ENCODE measurements at regions not wholly inside any gene's neighbourhood (a gene's known extent, or its start where the extent isn't known, plus 50 kb on each side); places are given as distances from the start of the nearest gene placed in this dataset.

DNA sequence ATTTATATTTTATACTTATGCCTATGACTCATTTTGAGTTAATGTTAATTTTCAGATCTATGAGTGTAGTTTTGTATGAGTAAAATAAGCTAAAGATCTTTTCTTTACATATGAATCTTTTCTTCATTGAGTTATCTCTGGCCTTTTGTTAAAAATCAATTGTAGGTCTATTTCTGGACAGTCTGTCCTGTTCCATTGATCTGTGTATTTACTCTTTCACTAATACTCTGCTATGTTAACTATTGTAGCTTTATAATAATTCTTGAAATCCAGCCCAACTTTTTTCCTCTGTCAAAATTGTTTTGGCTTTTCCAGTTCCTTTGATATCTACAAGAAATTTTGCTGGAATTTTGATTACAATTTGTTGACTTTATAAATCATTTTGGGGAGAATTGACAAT lies 177.0 kb downstream of the RBM46 start:
- Histone ChIP-seq H3K4me2 (ENCODE audit: control insufficient read depth, extremely low read depth, insufficient read depth, low read depth, low read length) (no peak overlapping the region), H3K4me1 (ENCODE audit: control insufficient read depth, extremely low read depth, insufficient read depth, low read length) (no peaks in the 10 kb centered on the region), H3K79me2 (ENCODE audit: control insufficient read depth, insufficient read depth, low read length) (no peaks in the 10 kb centered on the region), H3K9me1 (ENCODE audit: control insufficient read depth, extremely low read depth, insufficient read depth, low read length) (no peaks in the 10 kb centered on the region), H3K9me3 (ENCODE audit: control insufficient read depth, low read depth, low read length) (no peaks in the 10 kb centered on the region), H3K36me3 (ENCODE audit: control insufficient read depth in 2 of 2, extremely low read depth in 1 of 2, insufficient read depth in 2 of 2, low read length in 2 of 2) (no peaks in the 10 kb centered on the region), H4K20me1 (ENCODE audit: control insufficient read depth, extremely low read depth, insufficient read depth, low read length) (no peaks in the 10 kb centered on the region), H2AFZ (ENCODE audit: control insufficient read depth, low read length) (no peak overlapping the region), H3K27me3 (ENCODE audit: control insufficient read depth, extremely low read depth, insufficient read depth, low read length) (no peaks in the 10 kb centered on the region), H3K9ac (ENCODE audit: control insufficient read depth, extremely low read depth, insufficient read depth, low read length) (no peak overlapping the region), H3K27ac (ENCODE audit: control insufficient read depth, insufficient read depth, low read length) (no peak overlapping the region), H3K4me3 (ENCODE audit: control insufficient read depth in 2 of 3, extremely low read depth in 1 of 3, insufficient read depth in 2 of 3, low read depth in 1 of 3, low read length in 3 of 3) (no peak overlapping the region)
- TF ChIP-seq EZH2 (IDR thresholded peaks at IDR 0.05; ENCODE audit: low read length), result no peak
- TF ChIP-seq, protein P1, sequence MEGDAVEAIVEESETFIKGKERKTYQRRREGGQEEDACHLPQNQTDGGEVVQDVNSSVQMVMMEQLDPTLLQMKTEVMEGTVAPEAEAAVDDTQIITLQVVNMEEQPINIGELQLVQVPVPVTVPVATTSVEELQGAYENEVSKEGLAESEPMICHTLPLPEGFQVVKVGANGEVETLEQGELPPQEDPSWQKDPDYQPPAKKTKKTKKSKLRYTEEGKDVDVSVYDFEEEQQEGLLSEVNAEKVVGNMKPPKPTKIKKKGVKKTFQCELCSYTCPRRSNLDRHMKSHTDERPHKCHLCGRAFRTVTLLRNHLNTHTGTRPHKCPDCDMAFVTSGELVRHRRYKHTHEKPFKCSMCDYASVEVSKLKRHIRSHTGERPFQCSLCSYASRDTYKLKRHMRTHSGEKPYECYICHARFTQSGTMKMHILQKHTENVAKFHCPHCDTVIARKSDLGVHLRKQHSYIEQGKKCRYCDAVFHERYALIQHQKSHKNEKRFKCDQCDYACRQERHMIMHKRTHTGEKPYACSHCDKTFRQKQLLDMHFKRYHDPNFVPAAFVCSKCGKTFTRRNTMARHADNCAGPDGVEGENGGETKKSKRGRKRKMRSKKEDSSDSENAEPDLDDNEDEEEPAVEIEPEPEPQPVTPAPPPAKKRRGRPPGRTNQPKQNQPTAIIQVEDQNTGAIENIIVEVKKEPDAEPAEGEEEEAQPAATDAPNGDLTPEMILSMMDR (optimal IDR thresholded peaks at IDR 0.05 in 1 of 3, IDR thresholded peaks at IDR 0.05 in 1 of 3, conservative IDR thresholded peaks at IDR 0.05 in 1 of 3; ENCODE audit: extremely low read depth in 1 of 3, insufficient read depth in 2 of 3, low read length in 3 of 3), result no peak
- dilution Hi-C loops (cut with MboI; ENCODE audit: extremely low pct_ligation_motif_present, low sequenced_read_pairs), result no loop called here
- FAIRE-seq (no peak), DNase-seq (ENCODE audit: low read depth, low spot score) (no peak)

DNA sequence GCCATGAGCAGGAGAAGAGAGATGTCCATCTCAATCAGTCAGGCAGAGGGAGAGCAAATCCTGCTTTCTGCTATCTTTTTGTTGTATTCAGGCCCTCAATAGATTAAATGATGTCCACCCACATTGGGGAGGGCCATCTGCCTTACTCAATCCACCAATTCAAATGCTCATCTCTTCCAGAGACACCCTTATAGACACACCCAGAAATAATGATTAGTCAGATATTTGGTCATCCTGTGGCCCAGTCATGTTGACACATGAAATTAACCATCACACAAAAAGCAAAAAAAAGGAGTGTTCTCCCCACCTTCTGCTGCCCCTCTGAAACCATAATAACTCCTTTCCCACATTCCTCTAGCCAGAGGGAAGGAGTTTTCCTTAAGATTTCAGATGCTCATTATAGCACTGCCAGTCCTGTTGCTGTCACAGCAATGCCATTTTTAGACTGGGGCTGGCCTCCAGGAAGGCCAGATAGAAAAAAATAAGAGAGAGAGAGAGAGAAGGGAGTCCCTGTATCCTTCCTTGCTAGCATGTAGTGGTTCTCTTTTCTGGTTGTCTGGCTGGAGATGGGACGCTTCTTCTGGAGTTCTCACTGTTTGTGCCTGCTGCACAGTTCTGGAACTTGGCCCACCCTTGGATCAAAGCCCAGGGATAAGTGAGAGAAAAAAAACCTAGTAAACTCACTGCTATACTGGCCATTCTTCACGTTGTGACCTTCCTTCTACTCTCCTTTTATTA lies 177.7 kb downstream of the RBM46 start:
- Histone ChIP-seq H4K20me1 (ENCODE audit: control insufficient read depth, extremely low read depth, insufficient read depth, low read length) (no peaks in the 10 kb centered on the region), H2AFZ (ENCODE audit: control insufficient read depth, low read length) (no peak overlapping the region), H3K9me1 (ENCODE audit: control insufficient read depth, extremely low read depth, insufficient read depth, low read length) (no peaks in the 10 kb centered on the region), H3K27ac (ENCODE audit: control insufficient read depth, insufficient read depth, low read length) (no peak overlapping the region), H3K36me3 (ENCODE audit: control insufficient read depth in 2 of 2, extremely low read depth in 1 of 2, insufficient read depth in 2 of 2, low read length in 2 of 2) (no peaks in the 10 kb centered on the region), H3K9me3 (ENCODE audit: control insufficient read depth, low read depth, low read length) (no peaks in the 10 kb centered on the region), H3K9ac (ENCODE audit: control insufficient read depth, extremely low read depth, insufficient read depth, low read length) (no peak overlapping the region), H3K27me3 (ENCODE audit: control insufficient read depth, extremely low read depth, insufficient read depth, low read length) (no peaks in the 10 kb centered on the region), H3K4me3 (ENCODE audit: control insufficient read depth in 2 of 3, extremely low read depth in 1 of 3, insufficient read depth in 2 of 3, low read depth in 1 of 3, low read length in 3 of 3) (no peak overlapping the region), H3K4me1 (ENCODE audit: control insufficient read depth, extremely low read depth, insufficient read depth, low read length) (no peaks in the 10 kb centered on the region), H3K79me2 (ENCODE audit: control insufficient read depth, insufficient read depth, low read length) (no peaks in the 10 kb centered on the region), H3K4me2 (ENCODE audit: control insufficient read depth, extremely low read depth, insufficient read depth, low read depth, low read length) (no peak overlapping the region)
- TF ChIP-seq, protein P1 (optimal IDR thresholded peaks at IDR 0.05 in 1 of 3, IDR thresholded peaks at IDR 0.05 in 1 of 3, conservative IDR thresholded peaks at IDR 0.05 in 1 of 3; ENCODE audit: extremely low read depth in 1 of 3, insufficient read depth in 2 of 3, low read length in 3 of 3), result no peak
- no peak for TF ChIP-seq EZH2 (IDR thresholded peaks at IDR 0.05; ENCODE audit: low read length)
- DNase-seq (ENCODE audit: low read depth, low spot score), result no peak
- no peak for FAIRE-seq
- dilution Hi-C loops (cut with MboI; ENCODE audit: extremely low pct_ligation_motif_present, low sequenced_read_pairs), result no loop called here
